ENCODE measurements at regions not wholly inside any gene's neighbourhood (a gene's known extent, or its start where the extent isn't known, plus 50 kb on each side); places are given as distances from the start of the nearest gene placed in this dataset.

- peak; percentile 42 for TF ChIP-seq CTCF (IDR thresholded peaks at IDR 0.05)
- Histone ChIP-seq H3K27me3 (no peaks in the 10 kb centered on the region), H3K9me3 (no peaks in the 10 kb centered on the region), H3K27ac (no peak overlapping the region), H3K4me1 (peaks cover 4% of the 10 kb centered on the region), H3K4me3 (no peak overlapping the region), H3K36me3 (no peaks in the 10 kb centered on the region)
- no peak for ATAC-seq
- no peak for DNase-seq
- intact Hi-C loops (cut with DNase I) = no loop called here
Observed at GRCh38 chr5:93894601-93895354, 153.4 kb upstream of the POU5F2 start.

GRCh38 chr5:93893075-93893474 lies 151.7 kb upstream of the POU5F2 start:
- no peak for ATAC-seq
- H3K27ac ChIP-seq = no peak overlapping the region

GRCh38 chr5:93892481-93892880 lies 151.1 kb upstream of the POU5F2 start:
- Histone ChIP-seq H3K27ac (no peak overlapping the region), H3K36me3 (no peaks in the 10 kb centered on the region), H3K27me3 (no peaks in the 10 kb centered on the region), H3K4me1 (peaks cover 4% of the 10 kb centered on the region), H3K9me3 (no peaks in the 10 kb centered on the region), H3K4me3 (no peak overlapping the region)
- ATAC-seq (no peak), DNase-seq (no peak)
- TF ChIP-seq CTCF (IDR thresholded peaks at IDR 0.05) = no peak
- intact Hi-C loops (cut with DNase I) = no loop called here

More at GRCh38 chr5:93893075-93893474, 151.7 kb upstream of the POU5F2 start:
- TF ChIP-seq CTCF (IDR thresholded peaks at IDR 0.05) = no peak
- DNase-seq = no peak
- H3K27me3 ChIP-seq = no peaks in the 10 kb centered on the region
- H3K4me3 ChIP-seq = no peak overlapping the region
- intact Hi-C loops (cut with DNase I) = no loop called here
- H3K36me3 ChIP-seq = no peaks in the 10 kb centered on the region
- peaks cover 4% of the 10 kb centered on the region for H3K4me1 ChIP-seq
- H3K9me3 ChIP-seq = no peaks in the 10 kb centered on the region

- H3K27me3 ChIP-seq = no peaks in the 10 kb centered on the region
- no peak overlapping the region for H3K27ac ChIP-seq
- DNase-seq (no peak), ATAC-seq (peak; percentile 81)
- no peak for TF ChIP-seq CTCF (IDR thresholded peaks at IDR 0.05)
- H3K4me3 ChIP-seq = no peak overlapping the region
- intact Hi-C loops (cut with DNase I) = no loop called here
- H3K9me3 ChIP-seq = no peaks in the 10 kb centered on the region
- H3K36me3 ChIP-seq = no peaks in the 10 kb centered on the region
- peaks cover 4% of the 10 kb centered on the region for H3K4me1 ChIP-seq
Observed at GRCh38 chr5:93891491-93892480, 150.4 kb upstream of the POU5F2 start.

GRCh38 chr5:93890657-93891056 lies 149.3 kb upstream of the POU5F2 start:
- Histone ChIP-seq H3K9me3 (no peaks in the 10 kb centered on the region), H3K36me3 (no peaks in the 10 kb centered on the region), H3K4me3 (no peak overlapping the region), H3K27ac (no peak overlapping the region), H3K27me3 (no peaks in the 10 kb centered on the region), H3K4me1 (peaks cover 4% of the 10 kb centered on the region)
- intact Hi-C loops (cut with DNase I) = no loop called here
- no peak for TF ChIP-seq CTCF (IDR thresholded peaks at IDR 0.05)
- no peak for DNase-seq
- peak; percentile 89 for ATAC-seq

Data from upper lobe of right lung (tissue), 1 donor.